K562 (cell line): ENCODE measurements at regions not wholly inside any gene's neighbourhood (a gene's known extent, or its start where the extent isn't known, plus 50 kb on each side); places are given as distances from the start of the nearest gene placed in this dataset.

Experiments used
- ATF6 ChIP-seq: sonication (generic); formaldehyde crosslinking; IDR thresholded peaks from 2 replicates; pipeline ENCODE4 v1.4.0; 2020; ENCODE audit warnings: mild to moderate bottlenecking, missing genetic modification reagents
- DEAF1 ChIP-seq: fragments of 450-650 bp; formaldehyde crosslinking; IDR thresholded peaks from 2 replicates; pipeline ENCODE4 v1.4.0; 2020; ENCODE audit warnings: mild to moderate bottlenecking, moderate library complexity
- ETS2 ChIP-seq: IDR thresholded peaks from 2 replicates; pipeline ENCODE4 v1.6.1; 2016; ENCODE audit warnings: borderline replicate concordance, missing genetic modification characterization, mild to moderate bottlenecking, moderate library complexity, missing compliant biosample characterization; ENCODE audit not compliant: poor library complexity, severe bottlenecking
- FOSL1 ChIP-seq: fragments of 200-800 bp; sonication (Bioruptor generic); conservative IDR thresholded peaks from 2 replicates; pipeline ENCODE4 v1.6.1; 2016; ENCODE audit warnings: missing genetic modification characterization, missing compliant biosample characterization
- FOXA1 ChIP-seq: fragments of 450-650 bp; IDR thresholded peaks from 2 replicates; pipeline ENCODE4 v1.6.1; 2016; ENCODE audit warnings: mild to moderate bottlenecking, borderline replicate concordance
- FOXK2 ChIP-seq, 2 experiments: fragments of 450-650 bp; IDR thresholded peaks in 1 of 2; conservative IDR thresholded peaks in 1 of 2; 2 replicates each; pipeline ENCODE4 v1.6.1; 2016; ENCODE audit warnings: low read depth in 2 of 2, mild to moderate bottlenecking in 1 of 2
- GATA2 ChIP-seq: sonication (generic); formaldehyde crosslinking; IDR thresholded peaks from 2 replicates; pipeline ENCODE4 v1.4.0; 2020; ENCODE audit warnings: mild to moderate bottlenecking, missing genetic modification reagents
- HBP1 ChIP-seq: fragments of 450-650 bp; formaldehyde crosslinking; IDR thresholded peaks from 2 replicates; pipeline ENCODE4 v1.4.0; 2022; ENCODE audit warnings: missing genetic modification characterization
- HOMEZ ChIP-seq: fragments of 250-450 bp; sonication (Bioruptor Pico); IDR thresholded peaks from 2 replicates; pipeline ENCODE4 v1.4.0; 2020; ENCODE audit warnings: mild to moderate bottlenecking, moderate library complexity
- JUNB ChIP-seq: fragments of 450-650 bp; formaldehyde crosslinking; conservative IDR thresholded peaks from 2 replicates; pipeline ENCODE4 v1.4.0; 2020; ENCODE audit warnings: mild to moderate bottlenecking
- NCOA2 ChIP-seq, 2 experiments: fragments of 450-650 bp; IDR thresholded peaks; 2 replicates each; pipeline ENCODE4 v1.6.1; 2018; ENCODE audit warnings: mild to moderate bottlenecking in 2 of 2, moderate library complexity in 1 of 2; ENCODE audit not compliant: partially characterized antibody in 2 of 2
- PCBP1 ChIP-seq: fragments of 200-400 bp; formaldehyde crosslinking; IDR thresholded peaks from 2 replicates; pipeline ENCODE4 v1.6.1; 2018; ENCODE audit warnings: mild to moderate bottlenecking, low read depth, low read length; ENCODE audit not compliant: poor library complexity, severe bottlenecking
- PTRF ChIP-seq: fragments of 450-650 bp; IDR thresholded peaks from 2 replicates; pipeline ENCODE4 v1.6.1; 2016; ENCODE audit warnings: mild to moderate bottlenecking, missing genetic modification characterization, missing compliant biosample characterization
- RBM39 ChIP-seq: fragments of 200-400 bp; formaldehyde crosslinking; optimal IDR thresholded peaks from 2 replicates; pipeline ENCODE3; 2018; ENCODE audit warnings: low read depth, low read length
- RHOXF2B ChIP-seq: fragments of 250-450 bp; sonication (Bioruptor Pico); conservative IDR thresholded peaks from 2 replicates; pipeline ENCODE4 v1.5.1; 2021
- STAT5A ChIP-seq: IDR thresholded peaks from 2 replicates; pipeline ENCODE4 v1.6.1; 2012; ENCODE audit warnings: low read length, inconsistent platforms, borderline replicate concordance
- TCF3 ChIP-seq: sonication (generic); formaldehyde crosslinking; IDR thresholded peaks from 2 replicates; pipeline ENCODE4 v1.4.0; 2020; ENCODE audit warnings: mild to moderate bottlenecking, missing genetic modification reagents
- XRCC3 ChIP-seq: fragments of 450-650 bp; IDR thresholded peaks from 2 replicates; pipeline ENCODE4 v1.6.1; 2017; ENCODE audit warnings: mild to moderate bottlenecking, moderate library complexity
- ZNF217 ChIP-seq: sonication (generic); formaldehyde crosslinking; IDR thresholded peaks from 2 replicates; pipeline ENCODE4 v1.8.0; 2022; ENCODE audit warnings: mild to moderate bottlenecking, missing genetic modification reagents
- ZNF280B ChIP-seq: fragments of 250-450 bp; sonication (Bioruptor Pico); IDR thresholded peaks from 2 replicates; pipeline ENCODE4 v1.5.1; 2021; ENCODE audit warnings: mild to moderate bottlenecking

GRCh38 chr16:85188822-85189672 is 76.8 kb upstream of the CIBAR2 start (continued):
- TF ChIP-seq DEAF1 (CRISPR knock-in tag) (no peak), TCF3 (CRISPR knock-in tag) (no peak), ZNF217 (CRISPR knock-in tag) (no peak), ETS2 (tag) (no peak), RBM39 (no peak), JUNB (no peak), ATF6 (no peak), STAT5A (no peak), FOXA1 (no peak), NCOA2 (IDR thresholded peaks at IDR 0.05; ENCODE audit: partially characterized antibody in 2 of 2) (no peak), RHOXF2B (CRISPR knock-in tag) (no peak), XRCC3 (no peak), HBP1 (CRISPR knock-in tag) (no peak), GATA2 (no peak), PTRF (no peak), FOXK2 (conservative IDR thresholded peaks at IDR 0.05 in 1 of 2, IDR thresholded peaks at IDR 0.05 in 1 of 2; ENCODE audit: low read depth in 2 of 2) (peak; percentile 97), PCBP1 (no peak), FOSL1 (tag) (0 out of 2 replicates have a peak, but pooled peaks have one; percentile 30), ZNF280B (CRISPR knock-in tag) (no peak), HOMEZ (CRISPR knock-in tag) (no peak)
